Glutamatergic neuron (in vitro differentiated cells): ENCODE measurements at regions not wholly inside any gene's neighbourhood (a gene's known extent, or its start where the extent isn't known, plus 50 kb on each side); places are given as distances from the start of the nearest gene placed in this dataset.
"Not testable (repeated sequence)": the region's sequence is repeated elsewhere in the genome, so short reads cannot be mapped to it uniquely, and the experiment has no call there.

Experiments used
- DNase-seq: peaks from one replicate; pipeline ENCODE4 v3.0.0; 2022
- H3K27ac Mint-ChIP-seq: one replicate; pipeline ENCODE4 v1.8.0; 2020; ENCODE audit warnings: mild to moderate bottlenecking, mixed read lengths, inconsistent platforms; ENCODE audit not compliant: unreplicated experiment
- H3K27me3 Mint-ChIP-seq: one replicate; pipeline ENCODE4 v1.8.0; 2020; ENCODE audit warnings: mild to moderate bottlenecking, moderate library complexity, mixed read lengths, inconsistent platforms; ENCODE audit not compliant: unreplicated experiment
- H3K36me3 Mint-ChIP-seq: one replicate; pipeline ENCODE4 v1.8.0; 2020; ENCODE audit warnings: mild to moderate bottlenecking, mixed read lengths, inconsistent platforms; ENCODE audit not compliant: unreplicated experiment
- H3K4me1 Mint-ChIP-seq: one replicate; pipeline ENCODE4 v1.8.0; 2020; ENCODE audit warnings: mild to moderate bottlenecking, low read depth, mixed read lengths, inconsistent platforms; ENCODE audit not compliant: unreplicated experiment
- H3K4me3 Mint-ChIP-seq: one replicate; pipeline ENCODE4 v1.8.0; 2020; ENCODE audit warnings: mild to moderate bottlenecking, mixed read lengths, inconsistent platforms; ENCODE audit not compliant: unreplicated experiment
- H3K9me3 Mint-ChIP-seq: one replicate; pipeline ENCODE4 v1.8.0; 2020; ENCODE audit warnings: mild to moderate bottlenecking, moderate library complexity, mixed read lengths, inconsistent platforms; ENCODE audit not compliant: unreplicated experiment
- CTCF ChIP-seq: fragments of 200-600 bp; sonication (generic); IDR thresholded peaks from one replicate; pipeline ENCODE4 v1.5.0; 2021; ENCODE audit not compliant: partially characterized antibody, unreplicated experiment

GRCh38 chr19:28612275-28612769 is 600.6 kb downstream of the UQCRFS1 start:
- no peak for DNase-seq
- TF ChIP-seq CTCF: no peak
- peaks cover 15% of the 10 kb centered on the region for H3K36me3 Mint-ChIP-seq
- H3K4me1 Mint-ChIP-seq: no peaks in the 10 kb centered on the region
- peaks cover 3% of the 10 kb centered on the region for H3K9me3 Mint-ChIP-seq
- H3K4me3 Mint-ChIP-seq: no peak overlapping the region
- H3K27ac Mint-ChIP-seq: no peak overlapping the region
- H3K27me3 Mint-ChIP-seq: no peaks in the 10 kb centered on the region

- H3K9me3 Mint-ChIP-seq, H3K4me3 Mint-ChIP-seq, H3K4me1 Mint-ChIP-seq, DNase-seq, H3K27me3 Mint-ChIP-seq, H3K27ac Mint-ChIP-seq: not testable (repeated sequence)
- peaks cover 15% of the 10 kb centered on the region for H3K36me3 Mint-ChIP-seq
Observed at GRCh38 chr19:28611227-28611914, 601.6 kb downstream of the UQCRFS1 start.

DNA sequence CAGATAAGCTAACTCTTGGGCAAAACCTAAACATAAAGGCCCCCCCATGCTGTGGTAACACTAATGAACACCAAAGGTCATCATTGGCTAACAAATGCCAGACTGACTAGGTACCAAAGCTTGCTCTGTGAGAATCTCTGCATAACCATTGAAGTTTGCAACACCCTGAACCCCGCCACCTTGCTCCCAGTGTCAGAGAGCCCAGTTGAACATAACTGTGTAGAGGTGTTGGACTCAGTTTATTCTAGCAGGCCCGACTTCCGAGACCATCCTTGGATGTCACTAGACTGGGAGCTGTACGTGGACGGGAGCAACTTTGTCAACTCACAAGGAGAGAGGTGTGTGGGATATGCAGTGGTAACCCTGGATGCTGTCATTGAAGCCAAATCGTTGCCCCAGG is 602.2 kb downstream of the UQCRFS1 start:
- no peaks in the 10 kb centered on the region for H3K4me1 Mint-ChIP-seq
- peaks cover 6% of the 10 kb centered on the region for H3K9me3 Mint-ChIP-seq
- H3K27ac Mint-ChIP-seq: no peak overlapping the region
- TF ChIP-seq CTCF: no peak
- no peak overlapping the region for H3K4me3 Mint-ChIP-seq
- H3K36me3 Mint-ChIP-seq: peaks cover 15% of the 10 kb centered on the region
- H3K27me3 Mint-ChIP-seq: no peaks in the 10 kb centered on the region
- DNase-seq: no peak

- H3K9me3 Mint-ChIP-seq: peaks cover 10% of the 10 kb centered on the region
- peaks cover 10% of the 10 kb centered on the region for H3K36me3 Mint-ChIP-seq
- H3K27ac Mint-ChIP-seq: no peak overlapping the region
- no peak overlapping the region for H3K4me3 Mint-ChIP-seq
- no peak for DNase-seq
- no peaks in the 10 kb centered on the region for H3K27me3 Mint-ChIP-seq
- TF ChIP-seq CTCF: no peak
- no peaks in the 10 kb centered on the region for H3K4me1 Mint-ChIP-seq
Observed at GRCh38 chr19:28609944-28610343, 603.0 kb downstream of the UQCRFS1 start.

- Mint-ChIP-seq H3K4me1 (no peaks in the 10 kb centered on the region), H3K27me3 (no peaks in the 10 kb centered on the region), H3K27ac (no peak overlapping the region), H3K9me3 (peaks cover 10% of the 10 kb centered on the region), H3K4me3 (no peak overlapping the region), H3K36me3 (peaks cover 8% of the 10 kb centered on the region)
- no peak for DNase-seq
- no peak for TF ChIP-seq CTCF
Observed at GRCh38 chr19:28609091-28609755, 603.7 kb downstream of the UQCRFS1 start.
